ENCODE measurements at regions not wholly inside any gene's neighbourhood (a gene's known extent, or its start where the extent isn't known, plus 50 kb on each side); places are given as distances from the start of the nearest gene placed in this dataset.

- no peak overlapping the region for H3K4me3 ChIP-seq
- TF ChIP-seq POLR2A (IDR thresholded peaks at IDR 0.05) (no peak), CTCF (IDR thresholded peaks at IDR 0.05) (no peak)
- no peaks in the 10 kb centered on the region for H3K36me3 ChIP-seq
- no peaks in the 10 kb centered on the region for H3K27me3 ChIP-seq
- intact Hi-C loops (cut with DNase I; ENCODE audit: low total_unique reads): no loop called here
- no peaks in the 10 kb centered on the region for H3K4me1 ChIP-seq
- no peak overlapping the region for H3K27ac ChIP-seq
- H3K9me3 ChIP-seq: no peaks in the 10 kb centered on the region
- no peak for DNase-seq
Measured at GRCh38 chr6:153832543-153832942, 206.5 kb upstream of the OPRM1 start.

GRCh38 chr6:153831350-153832078, 207.5 kb upstream of the OPRM1 start:
- Histone ChIP-seq H3K4me3 (no peak overlapping the region), H3K27ac (no peak overlapping the region), H3K4me1 (no peaks in the 10 kb centered on the region), H3K36me3 (no peaks in the 10 kb centered on the region), H3K9me3 (no peaks in the 10 kb centered on the region), H3K27me3 (no peaks in the 10 kb centered on the region)
- TF ChIP-seq POLR2A (IDR thresholded peaks at IDR 0.05) (no peak), CTCF (IDR thresholded peaks at IDR 0.05) (no peak)
- DNase-seq: no peak
- intact Hi-C loops (cut with DNase I; ENCODE audit: low total_unique reads): no loop called here

- TF ChIP-seq CTCF (IDR thresholded peaks at IDR 0.05): no peak
- no peak for DNase-seq
- no peaks in the 10 kb centered on the region for H3K27me3 ChIP-seq
- no peaks in the 10 kb centered on the region for H3K9me3 ChIP-seq
- intact Hi-C loops (cut with DNase I; ENCODE audit: low total_unique reads): no loop called here
- H3K4me1 ChIP-seq: no peaks in the 10 kb centered on the region
- H3K27ac ChIP-seq: no peak overlapping the region
- H3K4me3 ChIP-seq: no peak overlapping the region
- H3K36me3 ChIP-seq: no peaks in the 10 kb centered on the region
Measured at GRCh38 chr6:153817173-153817572, 221.9 kb upstream of the OPRM1 start.

GRCh38 chr6:153816366-153816765, 222.7 kb upstream of the OPRM1 start:
- H3K27ac ChIP-seq: no peak overlapping the region
- intact Hi-C loops (cut with DNase I; ENCODE audit: low total_unique reads): no loop called here
- no peak overlapping the region for H3K4me3 ChIP-seq
- H3K36me3 ChIP-seq: no peaks in the 10 kb centered on the region
- no peak for TF ChIP-seq POLR2A (IDR thresholded peaks at IDR 0.05)
- no peak for TF ChIP-seq CTCF (IDR thresholded peaks at IDR 0.05)
- no peaks in the 10 kb centered on the region for H3K27me3 ChIP-seq
- no peaks in the 10 kb centered on the region for H3K9me3 ChIP-seq
- H3K4me1 ChIP-seq: no peaks in the 10 kb centered on the region
- DNase-seq: no peak

GRCh38 chr6:153814136-153814535, 224.9 kb upstream of the OPRM1 start:
- no peaks in the 10 kb centered on the region for H3K4me1 ChIP-seq
- H3K9me3 ChIP-seq: no peaks in the 10 kb centered on the region
- no peak for DNase-seq
- intact Hi-C loops (cut with DNase I; ENCODE audit: low total_unique reads): no loop called here
- no peak overlapping the region for H3K4me3 ChIP-seq
- no peaks in the 10 kb centered on the region for H3K36me3 ChIP-seq
- H3K27ac ChIP-seq: no peak overlapping the region
- no peaks in the 10 kb centered on the region for H3K27me3 ChIP-seq
- TF ChIP-seq POLR2A (IDR thresholded peaks at IDR 0.05) (no peak), CTCF (IDR thresholded peaks at IDR 0.05) (no peak)
